ENCODE measurements at regions not wholly inside any gene's neighbourhood (a gene's known extent, or its start where the extent isn't known, plus 50 kb on each side); places are given as distances from the start of the nearest gene placed in this dataset.

DNA sequence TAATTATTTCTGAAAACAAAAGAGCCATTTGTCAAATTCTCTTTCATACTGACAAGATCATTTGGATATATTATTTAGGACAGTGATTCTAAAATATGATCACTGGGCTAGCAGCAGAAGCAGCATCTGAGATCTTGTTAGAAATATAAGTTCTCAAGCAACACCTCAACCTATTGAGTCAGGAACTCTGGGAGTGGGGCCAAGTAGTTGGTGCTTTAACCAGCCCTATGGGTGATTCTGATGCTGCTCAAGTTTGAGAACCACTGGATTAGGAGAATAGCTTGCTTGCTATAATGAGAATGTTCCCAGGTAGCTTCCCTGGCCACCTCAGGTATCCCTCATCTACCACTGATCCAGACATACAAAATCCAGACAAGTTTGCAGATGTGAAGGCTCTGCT lies 466.9 kb upstream of the CELF4 start:
- TF ChIP-seq, protein P1, sequence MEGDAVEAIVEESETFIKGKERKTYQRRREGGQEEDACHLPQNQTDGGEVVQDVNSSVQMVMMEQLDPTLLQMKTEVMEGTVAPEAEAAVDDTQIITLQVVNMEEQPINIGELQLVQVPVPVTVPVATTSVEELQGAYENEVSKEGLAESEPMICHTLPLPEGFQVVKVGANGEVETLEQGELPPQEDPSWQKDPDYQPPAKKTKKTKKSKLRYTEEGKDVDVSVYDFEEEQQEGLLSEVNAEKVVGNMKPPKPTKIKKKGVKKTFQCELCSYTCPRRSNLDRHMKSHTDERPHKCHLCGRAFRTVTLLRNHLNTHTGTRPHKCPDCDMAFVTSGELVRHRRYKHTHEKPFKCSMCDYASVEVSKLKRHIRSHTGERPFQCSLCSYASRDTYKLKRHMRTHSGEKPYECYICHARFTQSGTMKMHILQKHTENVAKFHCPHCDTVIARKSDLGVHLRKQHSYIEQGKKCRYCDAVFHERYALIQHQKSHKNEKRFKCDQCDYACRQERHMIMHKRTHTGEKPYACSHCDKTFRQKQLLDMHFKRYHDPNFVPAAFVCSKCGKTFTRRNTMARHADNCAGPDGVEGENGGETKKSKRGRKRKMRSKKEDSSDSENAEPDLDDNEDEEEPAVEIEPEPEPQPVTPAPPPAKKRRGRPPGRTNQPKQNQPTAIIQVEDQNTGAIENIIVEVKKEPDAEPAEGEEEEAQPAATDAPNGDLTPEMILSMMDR (IDR thresholded peaks at IDR 0.05; ENCODE audit: low read depth, low read length, missing input control): no peak
- TF ChIP-seq, protein P2, sequence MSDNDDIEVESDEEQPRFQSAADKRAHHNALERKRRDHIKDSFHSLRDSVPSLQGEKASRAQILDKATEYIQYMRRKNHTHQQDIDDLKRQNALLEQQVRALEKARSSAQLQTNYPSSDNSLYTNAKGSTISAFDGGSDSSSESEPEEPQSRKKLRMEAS (IDR thresholded peaks at IDR 0.05): no peak
- TF ChIP-seq, protein P3, sequence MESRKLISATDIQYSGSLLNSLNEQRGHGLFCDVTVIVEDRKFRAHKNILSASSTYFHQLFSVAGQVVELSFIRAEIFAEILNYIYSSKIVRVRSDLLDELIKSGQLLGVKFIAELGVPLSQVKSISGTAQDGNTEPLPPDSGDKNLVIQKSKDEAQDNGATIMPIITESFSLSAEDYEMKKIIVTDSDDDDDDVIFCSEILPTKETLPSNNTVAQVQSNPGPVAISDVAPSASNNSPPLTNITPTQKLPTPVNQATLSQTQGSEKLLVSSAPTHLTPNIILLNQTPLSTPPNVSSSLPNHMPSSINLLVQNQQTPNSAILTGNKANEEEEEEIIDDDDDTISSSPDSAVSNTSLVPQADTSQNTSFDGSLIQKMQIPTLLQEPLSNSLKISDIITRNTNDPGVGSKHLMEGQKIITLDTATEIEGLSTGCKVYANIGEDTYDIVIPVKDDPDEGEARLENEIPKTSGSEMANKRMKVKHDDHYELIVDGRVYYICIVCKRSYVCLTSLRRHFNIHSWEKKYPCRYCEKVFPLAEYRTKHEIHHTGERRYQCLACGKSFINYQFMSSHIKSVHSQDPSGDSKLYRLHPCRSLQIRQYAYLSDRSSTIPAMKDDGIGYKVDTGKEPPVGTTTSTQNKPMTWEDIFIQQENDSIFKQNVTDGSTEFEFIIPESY (IDR thresholded peaks at IDR 0.05): no peak
- TF ChIP-seq JUND (IDR thresholded peaks at IDR 0.05) (no peak), RAD21 (IDR thresholded peaks at IDR 0.05) (no peak), NR2F2 (IDR thresholded peaks at IDR 0.05) (no peak), TAF1 (conservative IDR thresholded peaks at IDR 0.05) (no peak), GABPA (IDR thresholded peaks at IDR 0.05 in 1 of 2, conservative IDR thresholded peaks at IDR 0.05 in 1 of 2) (no peak)
- TF ChIP-seq, protein P4, sequence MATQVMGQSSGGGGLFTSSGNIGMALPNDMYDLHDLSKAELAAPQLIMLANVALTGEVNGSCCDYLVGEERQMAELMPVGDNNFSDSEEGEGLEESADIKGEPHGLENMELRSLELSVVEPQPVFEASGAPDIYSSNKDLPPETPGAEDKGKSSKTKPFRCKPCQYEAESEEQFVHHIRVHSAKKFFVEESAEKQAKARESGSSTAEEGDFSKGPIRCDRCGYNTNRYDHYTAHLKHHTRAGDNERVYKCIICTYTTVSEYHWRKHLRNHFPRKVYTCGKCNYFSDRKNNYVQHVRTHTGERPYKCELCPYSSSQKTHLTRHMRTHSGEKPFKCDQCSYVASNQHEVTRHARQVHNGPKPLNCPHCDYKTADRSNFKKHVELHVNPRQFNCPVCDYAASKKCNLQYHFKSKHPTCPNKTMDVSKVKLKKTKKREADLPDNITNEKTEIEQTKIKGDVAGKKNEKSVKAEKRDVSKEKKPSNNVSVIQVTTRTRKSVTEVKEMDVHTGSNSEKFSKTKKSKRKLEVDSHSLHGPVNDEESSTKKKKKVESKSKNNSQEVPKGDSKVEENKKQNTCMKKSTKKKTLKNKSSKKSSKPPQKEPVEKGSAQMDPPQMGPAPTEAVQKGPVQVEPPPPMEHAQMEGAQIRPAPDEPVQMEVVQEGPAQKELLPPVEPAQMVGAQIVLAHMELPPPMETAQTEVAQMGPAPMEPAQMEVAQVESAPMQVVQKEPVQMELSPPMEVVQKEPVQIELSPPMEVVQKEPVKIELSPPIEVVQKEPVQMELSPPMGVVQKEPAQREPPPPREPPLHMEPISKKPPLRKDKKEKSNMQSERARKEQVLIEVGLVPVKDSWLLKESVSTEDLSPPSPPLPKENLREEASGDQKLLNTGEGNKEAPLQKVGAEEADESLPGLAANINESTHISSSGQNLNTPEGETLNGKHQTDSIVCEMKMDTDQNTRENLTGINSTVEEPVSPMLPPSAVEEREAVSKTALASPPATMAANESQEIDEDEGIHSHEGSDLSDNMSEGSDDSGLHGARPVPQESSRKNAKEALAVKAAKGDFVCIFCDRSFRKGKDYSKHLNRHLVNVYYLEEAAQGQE (IDR thresholded peaks at IDR 0.05): no peak
- TF ChIP-seq, protein P5, sequence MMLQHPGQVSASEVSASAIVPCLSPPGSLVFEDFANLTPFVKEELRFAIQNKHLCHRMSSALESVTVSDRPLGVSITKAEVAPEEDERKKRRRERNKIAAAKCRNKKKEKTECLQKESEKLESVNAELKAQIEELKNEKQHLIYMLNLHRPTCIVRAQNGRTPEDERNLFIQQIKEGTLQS (IDR thresholded peaks at IDR 0.05): no peak

Measured in liver (tissue), 3 donors.